HS-27A (cell line): ENCODE measurements at regions not wholly inside any gene's neighbourhood (a gene's known extent, or its start where the extent isn't known, plus 50 kb on each side); places are given as distances from the start of the nearest gene placed in this dataset.

ENCODE experiments used
- DNase-seq: peaks from one replicate; pipeline ENCODE4 v3.0.0-alpha.2; 2012; ENCODE audit warnings: low read depth, missing footprints

DNA sequence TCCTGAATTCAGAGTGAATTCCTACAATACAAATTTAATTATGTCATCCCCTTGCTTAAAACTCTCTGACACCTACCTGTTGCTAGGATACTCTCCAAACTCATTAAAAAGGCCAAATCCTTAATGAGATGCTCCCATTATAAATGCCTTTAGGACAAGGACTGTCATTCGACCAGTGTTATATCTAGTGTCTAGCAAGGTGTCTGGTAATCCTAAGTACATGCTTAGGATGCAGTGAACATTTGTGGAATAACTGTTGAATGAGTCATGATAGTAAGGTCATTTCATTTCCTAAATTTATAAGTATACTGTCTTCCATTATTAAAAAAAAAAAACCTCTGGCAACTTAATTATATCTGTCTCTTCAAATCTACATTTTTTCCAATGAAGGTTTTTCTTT is 588.9 kb upstream of the NRXN1 start:
- peak; percentile 52 for DNase-seq

DNA sequence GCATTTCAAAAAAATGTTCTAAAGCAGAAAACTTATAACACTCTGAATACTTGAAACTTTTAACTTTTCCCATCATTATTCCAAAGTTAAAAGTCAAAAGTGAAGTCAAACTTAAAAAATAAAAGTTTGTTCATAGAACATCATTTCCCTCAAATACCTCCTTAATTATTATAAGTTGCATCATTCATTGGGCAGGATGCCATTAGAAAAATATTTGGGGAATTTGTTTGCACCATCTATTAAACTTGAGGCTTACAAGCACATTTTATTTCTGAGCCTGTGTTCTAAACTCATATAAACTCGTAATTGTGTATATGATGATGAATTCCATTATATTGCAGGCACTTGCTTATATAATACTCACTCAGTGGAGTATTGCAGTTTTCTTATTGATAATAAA is 588.0 kb upstream of the NRXN1 start:
- no peak for DNase-seq

DNA sequence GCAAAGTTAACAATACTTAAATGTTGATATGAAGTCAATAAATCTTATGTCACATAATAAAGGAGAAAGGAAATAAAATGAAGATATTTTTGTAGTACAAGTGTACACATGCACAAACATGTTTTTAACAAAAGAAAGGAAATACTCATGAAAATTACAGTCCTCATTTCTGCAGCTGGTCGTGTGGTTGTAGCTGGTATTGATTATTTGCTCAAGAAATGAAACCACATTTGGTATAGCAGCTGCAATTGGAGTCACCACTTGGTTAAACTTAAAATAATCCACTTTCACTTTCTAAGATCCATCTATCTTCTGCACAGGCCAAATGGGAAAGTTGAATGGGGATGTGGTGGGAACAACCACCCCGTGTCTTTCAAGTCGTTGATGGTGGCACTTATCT is 580.5 kb upstream of the NRXN1 start:
- DNase-seq, result no peak

DNA sequence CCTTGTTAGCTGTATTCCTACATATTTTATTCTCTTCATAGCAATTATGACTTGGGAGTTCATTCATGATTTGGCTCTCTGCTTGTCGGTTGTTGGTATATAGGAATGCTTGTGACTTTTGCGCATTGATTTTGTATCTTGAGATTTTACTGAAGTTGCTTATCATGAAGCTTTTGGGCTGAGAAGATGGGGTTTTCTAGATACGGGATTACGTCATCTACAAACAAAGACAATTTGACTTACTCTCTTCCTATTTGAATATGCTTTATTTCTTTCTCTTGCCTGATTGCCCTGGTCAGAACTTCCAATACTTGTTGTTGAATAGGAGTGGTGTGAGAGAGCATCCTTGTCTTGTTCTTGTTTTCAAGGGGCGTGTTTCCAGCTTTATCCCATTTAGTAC is 569.8 kb upstream of the NRXN1 start:
- no peak for DNase-seq

DNA sequence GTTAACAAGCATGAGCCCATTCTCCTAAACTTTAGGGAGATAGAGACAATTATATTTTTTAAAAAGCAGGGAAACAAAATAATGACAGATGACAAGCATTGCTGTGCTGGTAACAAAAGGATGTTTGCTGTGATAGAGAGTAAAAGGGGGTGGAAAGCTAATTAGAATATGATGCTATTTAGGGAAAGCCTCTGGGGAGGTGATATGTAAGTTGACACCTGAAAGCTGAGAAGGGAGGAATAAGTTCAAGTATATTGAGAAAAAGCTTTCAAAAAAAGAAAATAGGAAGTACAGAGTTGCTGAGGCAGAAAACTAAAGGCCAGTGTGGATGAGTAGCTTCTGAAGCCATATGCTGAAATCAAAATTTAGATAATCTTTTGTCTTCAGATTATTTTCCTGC is 565.2 kb upstream of the NRXN1 start:
- no peak for DNase-seq

DNA sequence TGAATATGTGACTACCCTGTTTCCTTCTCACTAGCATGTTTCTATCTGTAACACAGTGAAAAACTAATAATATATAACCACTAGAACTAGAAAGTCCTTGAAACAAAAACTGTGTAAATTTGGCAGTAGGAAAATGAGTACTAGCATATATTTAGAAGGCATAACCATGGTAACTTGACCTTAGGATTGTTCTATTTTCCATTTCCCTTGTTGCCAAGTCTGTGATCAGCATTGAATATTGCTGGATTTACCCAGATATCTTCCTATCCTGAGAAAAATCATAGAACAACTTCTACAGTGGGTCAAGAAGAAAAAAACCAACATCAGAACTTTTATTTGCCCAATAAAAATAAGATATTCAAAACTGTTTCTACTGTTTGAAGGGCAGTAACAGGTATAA is 563.9 kb upstream of the NRXN1 start:
- no peak for DNase-seq

DNA sequence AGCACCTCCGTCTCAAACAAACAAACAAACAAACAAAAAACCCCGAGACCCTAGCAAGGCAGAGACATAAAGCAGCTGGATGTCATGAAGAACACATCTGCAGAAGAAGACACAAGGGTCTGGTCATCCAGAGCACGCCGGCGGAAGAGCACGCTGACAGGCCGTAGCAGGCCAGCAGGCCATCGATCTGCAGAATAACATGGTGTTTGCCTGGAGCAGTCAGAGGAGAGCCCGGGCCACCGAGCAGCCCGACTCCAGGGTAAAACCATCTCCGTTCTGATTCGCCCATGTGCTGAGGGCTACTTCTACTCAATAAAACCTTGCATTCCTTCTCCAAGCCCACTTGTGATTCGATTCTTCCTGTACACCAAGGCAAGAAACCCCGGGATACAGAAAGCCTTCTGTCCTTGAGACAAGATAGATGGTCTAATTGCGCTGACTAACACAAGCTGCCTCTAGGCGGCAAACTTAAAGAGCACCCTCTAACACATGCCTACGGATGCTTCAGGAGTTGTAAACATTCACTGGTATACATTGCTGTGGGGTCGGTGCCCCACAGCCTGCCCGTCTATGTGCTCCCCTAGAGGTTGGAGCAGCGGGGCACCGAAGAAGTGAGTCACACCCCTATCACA is 549.8 kb upstream of the NRXN1 start:
- DNase-seq, result no peak

DNA sequence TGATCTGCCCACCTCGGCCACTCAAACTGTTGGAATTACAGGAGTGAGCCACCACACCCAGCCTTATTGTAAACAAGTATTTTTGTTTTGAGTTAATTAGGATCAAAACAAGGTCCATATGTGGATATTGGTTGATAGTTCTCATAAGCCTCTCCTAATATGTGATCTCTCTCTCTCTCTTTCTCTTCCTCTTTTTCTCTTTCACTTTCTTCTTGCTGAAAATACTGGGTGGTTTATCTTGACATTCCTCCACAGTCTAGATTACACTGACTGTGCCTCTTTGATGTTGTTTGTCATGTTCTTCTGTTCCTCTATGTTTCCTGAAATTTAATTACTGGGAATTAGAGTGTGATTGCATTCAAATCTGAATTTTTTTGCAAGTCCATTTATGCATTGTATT is 547.5 kb upstream of the NRXN1 start:
- no peak for DNase-seq

DNA sequence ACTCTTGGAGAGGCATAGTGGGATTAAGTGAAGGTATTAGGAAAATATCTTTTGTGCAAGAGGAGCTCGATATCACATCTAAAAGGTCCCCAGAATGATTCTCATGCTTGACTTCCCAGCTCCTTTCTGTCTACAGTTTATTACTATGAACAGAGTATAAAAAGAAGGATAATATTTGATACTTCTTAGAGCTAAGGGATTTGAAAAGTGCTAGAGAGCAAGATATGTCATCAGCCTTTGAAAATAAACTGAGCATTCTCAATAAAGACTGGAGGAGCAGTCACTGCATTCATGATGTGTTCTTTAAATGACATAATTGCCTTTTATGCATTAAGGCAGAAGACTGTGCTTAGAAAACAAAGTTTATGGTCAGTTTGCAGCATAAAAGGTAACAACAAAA is 543.2 kb upstream of the NRXN1 start:
- DNase-seq, result no peak

DNA sequence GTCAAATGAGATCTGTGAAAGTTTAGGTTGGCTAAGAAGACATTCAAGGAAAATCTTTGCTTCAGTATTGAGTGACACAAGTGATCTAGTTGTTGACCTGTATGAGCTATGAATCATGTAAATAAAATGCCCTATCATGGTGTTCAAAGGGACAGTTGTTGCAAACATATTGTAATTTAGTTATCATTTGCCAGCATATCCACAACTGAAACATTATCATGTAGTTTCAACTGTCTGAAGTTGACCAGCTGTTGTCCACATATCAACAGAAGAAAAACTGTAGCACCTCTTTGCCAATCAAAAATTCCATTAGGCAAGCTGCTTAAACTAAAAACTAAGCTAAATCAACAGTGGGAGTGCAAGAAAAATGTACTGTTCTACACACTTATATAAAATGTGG is 527.1 kb upstream of the NRXN1 start:
- no peak for DNase-seq

DNA sequence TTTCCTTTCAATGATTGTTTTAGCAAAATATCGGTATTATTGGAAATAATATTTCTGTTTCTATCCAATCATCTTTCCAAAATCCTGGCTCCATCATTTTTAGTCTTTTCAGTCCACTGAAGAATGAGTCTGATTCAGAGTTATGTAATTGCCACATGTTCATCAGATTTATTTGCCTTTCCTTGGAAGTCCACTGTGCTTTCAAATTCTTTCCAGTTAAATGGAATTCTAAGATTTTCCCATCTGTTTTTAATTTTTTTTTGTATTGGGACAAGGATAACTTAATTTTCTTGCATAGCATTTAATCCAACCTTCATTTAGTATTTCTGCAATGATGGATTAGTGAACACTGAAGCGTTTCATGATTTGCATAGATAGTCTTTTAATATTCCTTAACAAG is 521.5 kb upstream of the NRXN1 start:
- DNase-seq, result no peak

DNA sequence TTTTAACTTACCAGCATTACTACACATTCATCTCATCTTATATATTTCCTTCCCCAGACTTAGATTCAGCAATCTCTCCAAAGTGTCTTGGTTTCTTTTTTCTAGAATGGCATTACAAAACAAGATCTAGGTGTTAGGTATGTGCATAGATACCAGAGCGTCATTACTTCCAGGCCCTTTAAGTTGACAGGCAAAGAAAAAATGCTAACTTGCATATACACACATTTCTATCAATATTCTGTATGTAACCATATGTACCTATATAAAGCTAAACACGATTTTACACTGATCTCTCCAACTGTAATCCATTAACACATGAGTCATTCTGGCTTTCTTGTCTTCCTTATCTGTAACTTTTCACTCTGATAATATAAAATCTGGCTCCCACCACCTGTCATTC is 503.8 kb upstream of the NRXN1 start:
- DNase-seq, result no peak

DNA sequence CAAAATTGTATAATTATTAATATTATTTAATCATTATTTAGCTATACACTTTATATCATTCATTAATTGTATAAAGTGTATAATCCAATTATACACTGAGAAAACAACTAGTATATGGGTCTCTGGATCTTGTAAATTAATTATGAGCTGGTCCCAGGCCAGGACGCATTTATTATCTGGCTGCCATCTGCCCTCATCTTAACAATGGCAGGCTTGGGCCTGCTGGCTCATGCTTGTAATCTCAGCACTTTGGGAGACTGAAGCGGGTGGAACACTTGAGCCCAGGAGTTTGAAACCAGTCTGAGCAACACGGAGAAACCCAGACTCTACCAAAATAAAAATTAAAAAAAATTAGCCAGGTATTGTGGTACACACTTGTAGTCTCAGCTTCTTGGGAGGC is 502.2 kb upstream of the NRXN1 start:
- DNase-seq, result no peak

DNA sequence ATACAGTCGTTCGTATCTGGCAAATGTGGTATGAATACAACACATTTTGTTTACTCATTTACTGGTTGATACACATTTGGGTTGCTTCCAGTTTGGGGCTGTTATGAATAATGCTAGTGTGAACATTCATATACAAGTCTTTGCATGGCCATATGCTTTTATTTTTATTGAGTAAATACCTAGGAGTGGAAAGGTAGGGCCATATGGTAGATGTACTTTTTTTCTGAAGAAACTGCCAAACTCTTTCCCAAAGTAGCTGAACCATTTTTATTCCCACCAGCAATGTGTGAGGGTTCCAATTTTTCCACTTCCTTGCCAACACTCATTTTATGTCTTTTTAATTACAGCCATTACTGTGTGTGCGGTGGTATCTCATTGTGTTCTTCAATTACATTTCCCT is 496.2 kb upstream of the NRXN1 start:
- no peak for DNase-seq

DNA sequence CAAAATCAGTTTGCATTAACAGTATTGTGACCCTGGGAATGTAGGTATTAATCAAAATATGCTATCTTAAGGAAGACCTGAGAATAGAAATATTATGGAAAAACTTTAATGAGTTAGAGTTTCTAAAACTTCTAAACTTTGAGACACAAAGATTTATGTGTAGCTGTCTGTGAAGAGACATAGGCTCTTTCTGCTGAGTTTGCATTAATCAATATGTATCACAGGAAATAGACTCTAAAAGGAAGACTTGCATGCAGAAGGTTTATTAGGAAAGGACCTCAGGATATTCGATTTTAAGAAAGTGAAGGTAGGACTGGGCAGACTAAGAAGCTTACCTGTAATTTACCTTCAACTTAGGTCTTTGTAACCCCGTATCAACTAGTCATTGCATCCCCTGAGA is 494.8 kb upstream of the NRXN1 start:
- DNase-seq, result no peak

DNA sequence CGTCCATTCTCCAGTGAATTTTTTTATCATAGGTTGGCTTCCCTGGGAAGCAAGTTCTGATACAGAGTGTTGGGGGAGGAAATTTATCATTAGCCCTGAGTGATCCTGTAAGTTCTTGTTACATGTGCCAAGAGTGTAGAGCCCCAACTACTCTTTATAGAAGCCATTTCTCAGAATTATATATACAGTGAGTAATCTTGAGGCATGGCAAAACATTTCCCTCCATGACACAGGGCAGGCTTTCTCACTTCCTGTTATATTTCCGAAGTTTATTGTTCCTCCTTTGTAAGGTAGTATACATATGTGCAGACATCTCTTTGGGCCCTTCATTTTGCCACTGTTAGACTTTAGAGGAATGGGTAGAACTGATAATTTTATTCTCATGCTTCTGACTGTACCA is 484.7 kb upstream of the NRXN1 start:
- DNase-seq, result no peak

DNA sequence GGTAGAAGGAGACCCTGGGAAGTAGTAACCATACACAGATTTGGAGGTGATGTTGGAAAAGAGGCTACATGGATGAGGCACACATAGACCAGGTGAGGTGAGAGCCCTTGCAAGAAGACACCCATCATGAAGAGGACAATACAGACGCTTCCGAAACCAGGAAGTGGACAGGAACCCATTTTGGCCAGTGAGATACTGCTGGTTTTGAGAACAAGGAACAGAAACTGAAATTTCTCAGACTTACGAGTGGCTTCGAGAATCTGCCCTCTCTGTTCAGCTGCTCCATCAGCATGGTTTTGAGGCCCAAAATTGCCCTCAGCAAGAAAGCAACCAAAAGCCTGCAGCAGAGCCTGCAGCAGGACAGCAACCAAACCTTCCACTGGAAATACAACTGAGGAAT is 479.1 kb upstream of the NRXN1 start:
- DNase-seq, result no peak

DNA sequence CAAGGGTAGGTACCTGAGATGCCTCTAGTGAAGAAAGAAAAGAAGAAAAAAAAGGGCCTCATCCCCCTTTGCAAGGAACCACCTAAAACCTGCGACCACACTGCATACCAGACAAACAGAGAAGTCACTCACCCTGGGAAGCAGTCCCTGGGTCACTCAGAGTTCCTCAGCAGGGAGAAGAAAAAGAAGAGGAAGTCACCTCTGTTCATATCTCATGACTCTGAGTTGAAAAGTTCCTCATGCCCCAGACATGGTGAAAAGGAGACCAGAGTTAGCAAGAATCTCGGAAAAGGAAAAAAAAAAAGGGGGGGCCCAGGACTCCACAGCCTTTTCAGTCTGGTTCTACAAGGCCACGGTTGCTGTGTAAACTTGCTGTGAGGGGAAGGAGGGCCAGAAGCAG is 478.4 kb upstream of the NRXN1 start:
- DNase-seq, result no peak

DNA sequence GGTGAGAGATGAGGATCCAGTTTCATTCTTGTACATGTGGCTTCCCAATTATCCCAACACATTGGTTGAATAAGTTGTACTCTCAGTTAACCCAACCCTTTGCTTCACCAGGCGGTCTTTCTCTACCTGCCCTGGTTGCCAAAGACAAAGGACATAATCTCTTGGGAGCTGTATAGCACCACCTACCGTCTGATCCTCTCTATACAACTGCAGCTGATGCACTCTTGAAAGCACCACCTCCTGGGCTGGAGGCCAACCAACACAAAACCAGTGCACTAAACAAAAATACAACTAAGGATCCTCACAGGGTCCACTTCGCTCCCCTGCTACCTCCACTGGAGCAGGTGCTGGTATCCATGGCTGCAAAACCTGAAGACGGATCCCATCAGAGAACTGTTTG is 473.6 kb upstream of the NRXN1 start:
- no peak for DNase-seq

DNA sequence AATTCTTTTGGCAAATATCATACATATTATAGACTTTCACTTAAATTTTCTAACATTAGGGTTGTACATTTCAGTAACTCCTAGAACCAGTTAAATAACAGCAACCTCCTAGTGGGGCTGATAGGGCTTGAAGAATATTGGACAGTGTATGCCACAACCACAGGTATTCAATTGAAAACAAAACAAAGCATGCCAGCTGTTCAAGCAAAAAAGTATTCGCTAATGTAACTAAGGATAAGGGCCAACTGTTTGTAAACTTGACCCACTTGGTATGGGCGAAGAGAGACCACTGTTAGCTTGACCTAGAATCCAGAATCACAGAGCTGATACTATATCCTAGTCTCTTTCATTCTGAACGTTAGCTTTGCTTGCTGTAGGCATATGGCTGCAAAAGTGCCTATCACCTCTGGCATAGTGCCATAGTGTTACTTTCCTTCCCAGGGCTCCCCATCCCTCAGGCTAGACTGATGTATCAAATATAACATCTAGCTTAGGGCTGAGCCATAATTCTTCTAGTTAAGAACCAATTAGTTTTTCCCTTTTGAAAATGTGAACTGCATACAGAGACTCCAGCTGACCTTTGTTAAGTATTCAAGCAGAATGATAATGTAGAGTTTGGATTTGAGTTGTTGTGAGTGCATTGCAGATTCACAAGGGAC is 458.8 kb upstream of the NRXN1 start:
- DNase-seq, result no peak

DNA sequence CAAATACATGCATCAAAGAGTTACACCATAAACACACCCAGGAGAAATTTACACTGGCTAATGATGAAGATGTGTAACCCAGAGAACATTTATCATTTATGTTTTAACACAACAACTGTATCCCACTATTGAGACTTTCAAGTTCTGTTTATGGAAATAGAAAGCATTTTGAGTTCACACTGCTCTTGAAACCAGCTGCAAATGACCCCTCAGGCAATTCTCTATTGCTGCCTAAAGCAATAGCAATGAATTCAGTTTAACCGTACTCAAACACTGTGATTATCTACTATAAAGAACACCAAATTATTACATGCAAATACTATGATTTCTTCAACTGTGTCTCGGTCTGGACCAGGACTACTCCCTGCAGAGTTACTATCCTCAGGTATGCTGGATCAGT is 452.7 kb upstream of the NRXN1 start:
- DNase-seq, result no peak

DNA sequence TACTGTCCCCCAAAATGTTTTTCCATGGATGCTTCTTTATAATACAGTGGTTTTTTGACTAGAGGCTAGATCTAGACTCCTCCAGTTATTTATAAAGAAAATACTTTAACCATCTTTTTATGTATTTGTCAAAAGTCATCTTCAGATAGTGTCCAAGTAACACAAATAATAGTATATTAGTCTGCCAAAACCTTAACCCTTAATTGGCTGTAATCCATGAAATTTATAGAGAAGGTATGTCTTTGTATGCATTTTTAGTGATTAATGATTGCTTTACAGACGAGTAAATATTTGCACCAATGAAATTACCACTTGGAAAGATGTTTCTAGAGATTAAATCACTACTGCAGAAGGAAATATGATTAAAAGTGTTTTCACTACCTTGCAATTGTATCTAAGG is 451.8 kb upstream of the NRXN1 start:
- no peak for DNase-seq

DNA sequence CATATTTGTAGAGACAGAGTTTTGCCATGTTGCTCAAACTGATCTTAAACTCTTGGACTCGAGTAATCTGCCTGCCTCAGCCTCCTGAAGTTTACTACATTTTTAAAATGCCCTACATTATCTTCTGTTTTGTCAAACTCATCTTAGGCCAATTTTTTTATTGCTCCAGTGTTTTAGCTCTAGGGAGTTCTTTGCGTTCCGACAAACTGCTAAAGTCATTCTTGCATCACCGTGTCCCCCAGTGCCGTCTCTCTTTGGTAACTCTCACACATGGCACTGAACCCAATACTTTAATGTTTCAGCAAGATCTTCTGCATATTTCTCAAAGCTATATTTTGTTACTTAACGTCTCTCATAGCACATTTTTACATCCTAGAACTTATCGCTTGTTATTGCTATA is 440.9 kb upstream of the NRXN1 start:
- DNase-seq, result no peak

DNA sequence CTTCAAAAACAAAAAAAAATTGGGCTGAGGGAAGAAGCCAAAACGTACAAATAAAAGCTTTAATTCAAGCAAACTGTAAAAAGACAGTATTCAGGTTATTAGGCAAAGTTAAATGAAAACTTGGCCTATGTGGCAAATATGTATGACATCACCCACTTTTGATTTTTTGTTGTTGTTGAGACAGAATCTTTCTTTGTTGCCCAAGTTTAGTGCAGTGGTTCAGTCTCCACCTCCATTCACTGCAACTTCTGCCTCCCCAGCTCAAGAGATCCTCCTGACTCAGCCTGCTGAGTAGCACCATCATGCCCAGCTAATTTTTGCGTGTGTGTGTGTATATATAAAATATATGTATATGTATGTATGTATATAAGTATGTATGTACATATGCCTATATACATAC is 440.4 kb upstream of the NRXN1 start:
- no peak for DNase-seq

DNA sequence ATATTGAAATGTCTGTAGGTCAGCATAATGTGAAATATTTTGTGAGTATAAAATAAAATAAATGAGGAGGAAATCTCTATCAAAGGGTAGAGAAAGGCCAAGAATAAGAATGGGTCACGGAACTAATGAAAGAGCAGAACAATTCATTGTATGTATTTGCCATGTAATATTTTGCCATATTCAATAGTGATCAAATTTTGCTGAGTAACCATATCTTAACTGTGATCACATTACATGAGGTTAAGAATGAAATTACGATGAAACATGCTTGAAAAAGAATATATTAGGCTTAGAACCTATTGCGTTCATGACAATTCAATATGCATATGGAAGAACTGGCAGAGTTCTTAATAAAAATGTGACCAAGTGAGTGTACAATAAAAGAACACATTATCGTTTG is 437.2 kb upstream of the NRXN1 start:
- DNase-seq, result no peak
